ENCODE measurements at regions not wholly inside any gene's neighbourhood (a gene's known extent, or its start where the extent isn't known, plus 50 kb on each side); places are given as distances from the start of the nearest gene placed in this dataset.
"Not testable (repeated sequence)": the region's sequence is repeated elsewhere in the genome, so short reads cannot be mapped to it uniquely, and the experiment has no call there.

DNA sequence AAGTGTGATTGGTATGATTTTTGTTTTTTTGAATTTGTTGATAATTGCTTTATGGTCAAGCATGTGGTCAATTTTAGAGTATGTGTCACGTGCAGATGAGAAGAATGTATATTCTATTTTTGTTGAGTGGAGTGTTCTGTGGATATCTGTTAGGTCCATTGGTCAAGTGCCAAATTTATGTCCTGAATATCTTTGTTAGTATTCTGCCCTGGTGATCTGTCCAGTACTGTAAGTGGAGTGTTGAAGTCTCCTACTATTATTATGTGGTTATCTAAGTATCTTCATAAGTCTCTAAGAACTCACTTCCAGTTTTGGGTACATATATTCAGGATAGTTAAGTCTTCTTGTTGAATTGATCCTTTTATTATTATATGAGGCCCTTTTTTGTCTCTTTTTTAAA, 372.9 kb upstream of the MAOA start:
- TF ChIP-seq, protein P1, sequence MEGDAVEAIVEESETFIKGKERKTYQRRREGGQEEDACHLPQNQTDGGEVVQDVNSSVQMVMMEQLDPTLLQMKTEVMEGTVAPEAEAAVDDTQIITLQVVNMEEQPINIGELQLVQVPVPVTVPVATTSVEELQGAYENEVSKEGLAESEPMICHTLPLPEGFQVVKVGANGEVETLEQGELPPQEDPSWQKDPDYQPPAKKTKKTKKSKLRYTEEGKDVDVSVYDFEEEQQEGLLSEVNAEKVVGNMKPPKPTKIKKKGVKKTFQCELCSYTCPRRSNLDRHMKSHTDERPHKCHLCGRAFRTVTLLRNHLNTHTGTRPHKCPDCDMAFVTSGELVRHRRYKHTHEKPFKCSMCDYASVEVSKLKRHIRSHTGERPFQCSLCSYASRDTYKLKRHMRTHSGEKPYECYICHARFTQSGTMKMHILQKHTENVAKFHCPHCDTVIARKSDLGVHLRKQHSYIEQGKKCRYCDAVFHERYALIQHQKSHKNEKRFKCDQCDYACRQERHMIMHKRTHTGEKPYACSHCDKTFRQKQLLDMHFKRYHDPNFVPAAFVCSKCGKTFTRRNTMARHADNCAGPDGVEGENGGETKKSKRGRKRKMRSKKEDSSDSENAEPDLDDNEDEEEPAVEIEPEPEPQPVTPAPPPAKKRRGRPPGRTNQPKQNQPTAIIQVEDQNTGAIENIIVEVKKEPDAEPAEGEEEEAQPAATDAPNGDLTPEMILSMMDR (conservative IDR thresholded peaks at IDR 0.05 in 1 of 2, IDR thresholded peaks at IDR 0.05 in 1 of 2; ENCODE audit: low read depth in 1 of 2, low read length in 2 of 2), result no peak
- TF ChIP-seq EZH2 (IDR thresholded peaks at IDR 0.05; ENCODE audit: low read length, missing control alignments), result no peak
- Histone ChIP-seq H3K4me1 (ENCODE audit: control insufficient read depth, extremely low read depth, insufficient read depth, low read length) (no peaks in the 10 kb centered on the region), H3K36me3 (ENCODE audit: control insufficient read depth, insufficient read depth, low read length) (no peaks in the 10 kb centered on the region), H3K27ac (ENCODE audit: insufficient read depth, low read length) (no peak overlapping the region), H3K9ac (ENCODE audit: insufficient read depth, low read length) (no peak overlapping the region), H3K79me2 (ENCODE audit: control insufficient read depth, insufficient read depth, low read length) (no peaks in the 10 kb centered on the region), H3K27me3 (ENCODE audit: control insufficient read depth, insufficient read depth, low read length) (no peaks in the 10 kb centered on the region), H3K4me3 (replicated peaks in 1 of 4; ENCODE audit: control extremely low read depth in 1 of 4, insufficient read depth in 1 of 4, low read depth in 3 of 4, low read length in 4 of 4) (no peak overlapping the region), H2AFZ (ENCODE audit: low read length) (no peak overlapping the region), H3K9me3 (ENCODE audit: control insufficient read depth, insufficient read depth, low read depth, low read length) (no peaks in the 10 kb centered on the region), H4K20me1 (ENCODE audit: control insufficient read depth, extremely low read depth, insufficient read depth, low read length) (no peaks in the 10 kb centered on the region), H3K4me2 (ENCODE audit: extremely low read depth, insufficient read depth, low read length) (no peak overlapping the region)
- DNase-seq (ENCODE audit: low read depth in 2 of 2), result no peak

DNA sequence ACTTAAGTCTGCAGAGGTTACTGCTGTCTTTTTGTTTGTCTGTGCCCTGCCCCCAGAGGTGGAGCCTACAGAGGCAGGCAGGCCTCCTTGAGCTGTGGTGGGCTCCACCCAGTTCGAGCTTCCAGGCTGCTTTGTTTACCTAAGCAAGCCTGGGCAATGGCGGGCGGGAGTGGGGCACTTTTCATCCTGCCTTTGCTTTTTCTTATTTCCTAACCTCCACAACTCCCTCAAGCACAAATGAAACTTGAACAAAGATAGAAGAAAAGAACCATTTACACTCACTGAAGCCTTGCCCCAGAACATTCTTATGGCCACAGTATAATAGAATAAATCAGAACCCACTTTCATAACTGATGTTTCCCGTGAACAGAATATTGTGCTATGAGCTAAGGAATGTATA, 344.5 kb upstream of the MAOA start:
- H2AFZ ChIP-seq (ENCODE audit: low read length); H3K27me3 ChIP-seq (ENCODE audit: control insufficient read depth, insufficient read depth, low read length); H3K79me2 ChIP-seq (ENCODE audit: control insufficient read depth, insufficient read depth, low read length); H3K36me3 ChIP-seq (ENCODE audit: control insufficient read depth, insufficient read depth, low read length); DNase-seq (ENCODE audit: low read depth in 2 of 2); H3K27ac ChIP-seq (ENCODE audit: insufficient read depth, low read length); H3K9me3 ChIP-seq (ENCODE audit: control insufficient read depth, insufficient read depth, low read depth, low read length); H3K4me3 ChIP-seq (replicated peaks in 1 of 4; ENCODE audit: control extremely low read depth in 1 of 4, insufficient read depth in 1 of 4, low read depth in 3 of 4, low read length in 4 of 4); H3K9ac ChIP-seq (ENCODE audit: insufficient read depth, low read length); H4K20me1 ChIP-seq (ENCODE audit: control insufficient read depth, extremely low read depth, insufficient read depth, low read length); H3K4me2 ChIP-seq (ENCODE audit: extremely low read depth, insufficient read depth, low read length); H3K4me1 ChIP-seq (ENCODE audit: control insufficient read depth, extremely low read depth, insufficient read depth, low read length): not testable (repeated sequence)

DNA sequence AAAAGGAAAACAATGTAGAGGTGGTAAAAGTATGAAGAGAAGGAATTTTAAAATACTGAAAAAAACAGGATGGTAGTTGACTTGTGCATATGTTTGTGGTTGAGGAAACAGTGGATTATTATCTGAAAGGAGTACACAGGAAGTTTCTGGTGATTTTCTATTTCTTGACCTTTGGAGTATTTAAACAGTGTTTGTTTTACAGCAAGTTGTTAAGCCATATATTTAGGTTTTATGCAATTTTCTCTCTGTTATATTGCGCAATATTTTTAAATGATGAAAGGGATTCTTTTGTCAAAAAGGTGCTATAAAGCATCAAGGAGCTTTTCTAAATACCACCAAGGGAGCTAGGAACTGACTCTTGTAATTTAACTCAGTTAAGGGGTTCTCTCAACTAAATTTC, 343.1 kb upstream of the MAOA start:
- DNase-seq (ENCODE audit: low read depth in 2 of 2), result no peak
- no peaks in the 10 kb centered on the region for H3K27me3 ChIP-seq (ENCODE audit: control insufficient read depth, insufficient read depth, low read length)
- H3K36me3 ChIP-seq (ENCODE audit: control insufficient read depth, insufficient read depth, low read length), result no peaks in the 10 kb centered on the region
- no peak for TF ChIP-seq EZH2 (IDR thresholded peaks at IDR 0.05; ENCODE audit: low read length, missing control alignments)
- TF ChIP-seq, protein P1 (conservative IDR thresholded peaks at IDR 0.05 in 1 of 2, IDR thresholded peaks at IDR 0.05 in 1 of 2; ENCODE audit: low read depth in 1 of 2, low read length in 2 of 2), result no peak
- H2AFZ ChIP-seq (ENCODE audit: low read length), result no peak overlapping the region
- H3K9ac ChIP-seq (ENCODE audit: insufficient read depth, low read length), result no peak overlapping the region
- no peaks in the 10 kb centered on the region for H3K79me2 ChIP-seq (ENCODE audit: control insufficient read depth, insufficient read depth, low read length)
- H3K4me2 ChIP-seq (ENCODE audit: extremely low read depth, insufficient read depth, low read length), result no peak overlapping the region
- no peak overlapping the region for H3K27ac ChIP-seq (ENCODE audit: insufficient read depth, low read length)
- H4K20me1 ChIP-seq (ENCODE audit: control insufficient read depth, extremely low read depth, insufficient read depth, low read length), result no peaks in the 10 kb centered on the region
- H3K4me3 ChIP-seq (replicated peaks in 1 of 4; ENCODE audit: control extremely low read depth in 1 of 4, insufficient read depth in 1 of 4, low read depth in 3 of 4, low read length in 4 of 4), result no peak overlapping the region
- no peaks in the 10 kb centered on the region for H3K9me3 ChIP-seq (ENCODE audit: control insufficient read depth, insufficient read depth, low read depth, low read length)
- H3K4me1 ChIP-seq (ENCODE audit: control insufficient read depth, extremely low read depth, insufficient read depth, low read length), result no peaks in the 10 kb centered on the region

DNA sequence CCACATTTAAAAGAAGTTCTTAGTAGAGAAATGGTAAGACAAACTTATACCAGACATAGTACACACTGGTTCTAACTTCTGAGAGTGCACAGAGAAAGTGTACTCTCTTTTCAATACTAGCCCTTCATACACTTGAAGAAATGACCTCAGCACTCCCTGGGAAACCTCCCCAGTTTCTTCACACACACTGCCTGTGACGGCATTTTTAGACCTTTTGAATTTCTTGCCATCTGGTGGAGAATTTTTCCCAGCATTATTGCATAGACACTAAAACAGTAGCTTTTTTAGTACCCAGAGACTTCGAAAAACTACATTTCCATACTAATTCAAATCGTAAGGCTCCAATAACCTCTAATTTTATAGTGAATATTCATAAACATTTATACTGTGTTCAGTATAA, 341.6 kb upstream of the MAOA start:
- Histone ChIP-seq H3K27me3 (ENCODE audit: control insufficient read depth, insufficient read depth, low read length) (no peaks in the 10 kb centered on the region), H3K79me2 (ENCODE audit: control insufficient read depth, insufficient read depth, low read length) (no peaks in the 10 kb centered on the region), H4K20me1 (ENCODE audit: control insufficient read depth, extremely low read depth, insufficient read depth, low read length) (no peaks in the 10 kb centered on the region), H2AFZ (ENCODE audit: low read length) (no peak overlapping the region), H3K4me1 (ENCODE audit: control insufficient read depth, extremely low read depth, insufficient read depth, low read length) (no peaks in the 10 kb centered on the region), H3K9ac (ENCODE audit: insufficient read depth, low read length) (no peak overlapping the region), H3K4me3 (replicated peaks in 1 of 4; ENCODE audit: control extremely low read depth in 1 of 4, insufficient read depth in 1 of 4, low read depth in 3 of 4, low read length in 4 of 4) (no peak overlapping the region), H3K27ac (ENCODE audit: insufficient read depth, low read length) (no peak overlapping the region), H3K36me3 (ENCODE audit: control insufficient read depth, insufficient read depth, low read length) (no peaks in the 10 kb centered on the region), H3K4me2 (ENCODE audit: extremely low read depth, insufficient read depth, low read length) (no peak overlapping the region), H3K9me3 (ENCODE audit: control insufficient read depth, insufficient read depth, low read depth, low read length) (no peaks in the 10 kb centered on the region)
- no peak for DNase-seq (ENCODE audit: low read depth in 2 of 2)
- TF ChIP-seq, protein P1 (conservative IDR thresholded peaks at IDR 0.05 in 1 of 2, IDR thresholded peaks at IDR 0.05 in 1 of 2; ENCODE audit: low read depth in 1 of 2, low read length in 2 of 2), result no peak
- no peak for TF ChIP-seq EZH2 (IDR thresholded peaks at IDR 0.05; ENCODE audit: low read length, missing control alignments)
